GM19035 (cell line): ENCODE measurements at regions not wholly inside any gene's neighbourhood (a gene's known extent, or its start where the extent isn't known, plus 50 kb on each side); places are given as distances from the start of the nearest gene placed in this dataset.
"Not testable (repeated sequence)": the region's sequence is repeated elsewhere in the genome, so short reads cannot be mapped to it uniquely, and the experiment has no call there.

Experiments used
- ATAC-seq: cut with Tn5 transposase; IDR thresholded peaks from one replicate; pipeline ENCODE4 v1.9.1; 2021; ENCODE audit not compliant: unreplicated experiment

GRCh38 chr9:96067004-96067403 is 191.5 kb downstream of the ERCC6L2 start:
- no peak for ATAC-seq

GRCh38 chr9:96065482-96066251 is 190.2 kb downstream of the ERCC6L2 start:
- no peak for ATAC-seq

GRCh38 chr9:96064826-96065481 is 189.5 kb downstream of the ERCC6L2 start:
- ATAC-seq: no peak

GRCh38 chr9:96062854-96063253 is 187.4 kb downstream of the ERCC6L2 start:
- ATAC-seq: no peak

GRCh38 chr9:96062031-96062430 is 186.5 kb downstream of the ERCC6L2 start:
- no peak for ATAC-seq

- ATAC-seq: no peak
These were observed 185.9 kb downstream of the ERCC6L2 start for GRCh38 chr9:96061293-96061987.

GRCh38 chr9:96058218-96058617 is 182.7 kb downstream of the ERCC6L2 start:
- ATAC-seq: no peak

GRCh38 chr9:96057155-96057554 is 181.7 kb downstream of the ERCC6L2 start:
- ATAC-seq: no peak

- no peak for ATAC-seq
These were observed 180.7 kb downstream of the ERCC6L2 start for GRCh38 chr9:96056226-96056625.

- ATAC-seq: not testable (repeated sequence)
These were observed 178.8 kb downstream of the ERCC6L2 start for GRCh38 chr9:96054248-96054647.

- no peak for ATAC-seq
These were observed 177.2 kb downstream of the ERCC6L2 start for GRCh38 chr9:96052686-96053085.

GRCh38 chr9:96051423-96051822 is 175.9 kb downstream of the ERCC6L2 start:
- no peak for ATAC-seq

GRCh38 chr9:96050861-96051155 is 175.3 kb downstream of the ERCC6L2 start:
- no peak for ATAC-seq

GRCh38 chr9:96050048-96050860 is 174.8 kb downstream of the ERCC6L2 start:
- no peak for ATAC-seq

GRCh38 chr9:96048956-96049831 is 173.7 kb downstream of the ERCC6L2 start:
- no peak for ATAC-seq

GRCh38 chr9:96048104-96048955 is 172.8 kb downstream of the ERCC6L2 start:
- no peak for ATAC-seq

- no peak for ATAC-seq
These were observed 172.2 kb downstream of the ERCC6L2 start for GRCh38 chr9:96047741-96048103.

GRCh38 chr9:96047116-96047639 is 171.7 kb downstream of the ERCC6L2 start:
- no peak for ATAC-seq

GRCh38 chr9:96045811-96046210 is 170.3 kb downstream of the ERCC6L2 start:
- no peak for ATAC-seq
